SK-N-SH treated with all-trans-retinoic acid at 6 μM for 48 hours (cell line): ENCODE measurements at regions not wholly inside any gene's neighbourhood (a gene's known extent, or its start where the extent isn't known, plus 50 kb on each side); places are given as distances from the start of the nearest gene placed in this dataset.

Experiments used
- ATAC-seq: fragments of 200-7000 bp; cut with Tn5 transposase; 3 replicates; pipeline ENCODE4 v1.9.1; 2020; ENCODE audit warnings: mild to moderate bottlenecking, moderate library complexity
- ARNTL ChIP-seq: fragments of 450-650 bp; formaldehyde crosslinking; IDR thresholded peaks from 2 replicates; pipeline ENCODE4 v1.5.0; 2020; ENCODE audit warnings: low read depth, mild to moderate bottlenecking, moderate library complexity, borderline replicate concordance
- BACH2 ChIP-seq: fragments of 250-450 bp; sonication (Bioruptor Pico); IDR thresholded peaks from 2 replicates; pipeline ENCODE4 v1.9.0; 2021; ENCODE audit warnings: mild to moderate bottlenecking, borderline replicate concordance
- ESRRG ChIP-seq: fragments of 250-450 bp; sonication (Bioruptor Pico); IDR thresholded peaks from 2 replicates; pipeline ENCODE4 v1.6.1; 2021; ENCODE audit warnings: mild to moderate bottlenecking
- GLIS3 ChIP-seq: fragments of 250-450 bp; sonication (Bioruptor Pico); IDR thresholded peaks from 2 replicates; pipeline ENCODE4 v1.5.0; 2020; ENCODE audit warnings: mild to moderate bottlenecking, moderate library complexity
- ISL1 ChIP-seq: fragments of 250-450 bp; sonication (Bioruptor Pico); IDR thresholded peaks from 2 replicates; pipeline ENCODE4 v2.1.2; 2022; ENCODE audit warnings: mild to moderate bottlenecking, moderate library complexity
- OSR1 ChIP-seq: fragments of 250-450 bp; sonication (Bioruptor Pico); IDR thresholded peaks from 2 replicates; pipeline ENCODE4 v1.8.0; 2022; ENCODE audit warnings: moderate library complexity, mild to moderate bottlenecking, inconsistent platforms
- PPARA ChIP-seq: fragments of 250-450 bp; sonication (Bioruptor Pico); IDR thresholded peaks from 2 replicates; pipeline ENCODE4 v1.5.0; 2020; ENCODE audit warnings: mild to moderate bottlenecking, borderline replicate concordance
- RARB ChIP-seq: fragments of 250-450 bp; sonication (Bioruptor Pico); IDR thresholded peaks from 2 replicates; pipeline ENCODE4 v1.8.0; 2021; ENCODE audit warnings: mild to moderate bottlenecking, moderate library complexity
- SNAI2 ChIP-seq: fragments of 250-450 bp; sonication (Bioruptor Pico); IDR thresholded peaks from 2 replicates; pipeline ENCODE4 v1.5.0; 2020; ENCODE audit warnings: mild to moderate bottlenecking, moderate library complexity
- TCF4 ChIP-seq: fragments of 250-450 bp; sonication (Bioruptor Pico); IDR thresholded peaks from 2 replicates; pipeline ENCODE4 v1.8.0; 2021; ENCODE audit warnings: mild to moderate bottlenecking, moderate library complexity, borderline replicate concordance
- ZC3H10 ChIP-seq: fragments of 250-450 bp; sonication (Bioruptor Pico); IDR thresholded peaks from 2 replicates; pipeline ENCODE4 v1.5.1; 2021; ENCODE audit warnings: mild to moderate bottlenecking, moderate library complexity
- ZFP3 ChIP-seq: fragments of 250-450 bp; sonication (Bioruptor Pico); IDR thresholded peaks from 2 replicates; pipeline ENCODE4 v1.5.0; 2020; ENCODE audit warnings: mild to moderate bottlenecking, moderate library complexity
- ZFP30 ChIP-seq: fragments of 450-650 bp; formaldehyde crosslinking; IDR thresholded peaks from 2 replicates; pipeline ENCODE4 v1.5.0; 2022; ENCODE audit warnings: mild to moderate bottlenecking, moderate library complexity
- ZNF565 ChIP-seq: fragments of 450-650 bp; formaldehyde crosslinking; conservative IDR thresholded peaks from 2 replicates; pipeline ENCODE4 v1.5.0; 2020; ENCODE audit warnings: low read depth, mild to moderate bottlenecking, moderate library complexity
- ZNF70 ChIP-seq: fragments of 450-650 bp; formaldehyde crosslinking; IDR thresholded peaks from 2 replicates; pipeline ENCODE4 v1.5.0; 2020; ENCODE audit warnings: mild to moderate bottlenecking, moderate library complexity
- ZNF8 ChIP-seq: fragments of 450-650 bp; formaldehyde crosslinking; IDR thresholded peaks from 2 replicates; pipeline ENCODE4 v1.5.0; 2020; ENCODE audit warnings: mild to moderate bottlenecking, moderate library complexity
- TF ChIP-seq, protein P1 (sequence below): fragments of 250-450 bp; sonication (Bioruptor Pico); IDR thresholded peaks from 2 replicates; pipeline ENCODE4 v1.8.0; 2020; ENCODE audit warnings: mild to moderate bottlenecking, moderate library complexity, borderline replicate concordance
- TF ChIP-seq, protein P2 (sequence below): fragments of 250-450 bp; sonication (Bioruptor Pico); IDR thresholded peaks from 2 replicates; pipeline ENCODE4 v1.5.1; 2021; ENCODE audit warnings: mild to moderate bottlenecking, moderate library complexity
- TF ChIP-seq, protein P3 (sequence below): fragments of 250-450 bp; sonication (Bioruptor Pico); IDR thresholded peaks from 2 replicates; pipeline ENCODE4 v1.5.0; 2020; ENCODE audit warnings: mild to moderate bottlenecking, moderate library complexity
- TF ChIP-seq, protein P4 (sequence below): fragments of 250-450 bp; sonication (Bioruptor Pico); IDR thresholded peaks from 2 replicates; pipeline ENCODE4 v1.8.0; 2021; ENCODE audit warnings: low read depth, mild to moderate bottlenecking, moderate library complexity, borderline replicate concordance
- TF ChIP-seq, protein P5 (sequence below): fragments of 250-450 bp; sonication (Bioruptor Pico); IDR thresholded peaks from 2 replicates; pipeline ENCODE4 v1.5.1; 2020; ENCODE audit warnings: low read depth, mild to moderate bottlenecking, moderate library complexity

DNA sequence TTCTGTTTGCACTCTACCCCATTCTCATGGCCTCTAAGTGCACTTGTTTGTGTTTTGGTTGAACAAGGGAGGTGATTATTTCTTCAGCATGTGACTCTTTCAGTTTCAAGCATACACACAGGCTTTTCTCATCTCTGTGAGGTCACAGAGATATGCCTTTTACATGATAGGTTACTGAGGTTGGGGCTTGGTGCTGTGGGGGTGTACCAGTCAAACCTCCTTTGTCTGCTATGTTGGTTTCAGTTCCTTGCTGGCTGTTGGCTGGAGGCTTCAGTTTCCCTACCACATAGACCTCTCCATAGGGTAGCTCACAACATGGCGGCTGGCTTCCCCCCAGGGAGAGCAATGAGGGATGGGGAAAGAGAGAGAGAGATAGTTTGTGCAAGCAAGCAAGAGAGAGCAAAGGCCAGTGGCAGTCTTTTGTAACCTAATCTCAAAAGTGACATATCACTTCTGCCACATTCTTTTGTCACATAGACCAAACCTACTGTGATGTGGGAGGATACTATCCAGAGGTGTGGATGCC is 96.7 kb upstream of the SEMA6A start:
- no peak for TF ChIP-seq BACH2
- ATAC-seq, result no peak

DNA sequence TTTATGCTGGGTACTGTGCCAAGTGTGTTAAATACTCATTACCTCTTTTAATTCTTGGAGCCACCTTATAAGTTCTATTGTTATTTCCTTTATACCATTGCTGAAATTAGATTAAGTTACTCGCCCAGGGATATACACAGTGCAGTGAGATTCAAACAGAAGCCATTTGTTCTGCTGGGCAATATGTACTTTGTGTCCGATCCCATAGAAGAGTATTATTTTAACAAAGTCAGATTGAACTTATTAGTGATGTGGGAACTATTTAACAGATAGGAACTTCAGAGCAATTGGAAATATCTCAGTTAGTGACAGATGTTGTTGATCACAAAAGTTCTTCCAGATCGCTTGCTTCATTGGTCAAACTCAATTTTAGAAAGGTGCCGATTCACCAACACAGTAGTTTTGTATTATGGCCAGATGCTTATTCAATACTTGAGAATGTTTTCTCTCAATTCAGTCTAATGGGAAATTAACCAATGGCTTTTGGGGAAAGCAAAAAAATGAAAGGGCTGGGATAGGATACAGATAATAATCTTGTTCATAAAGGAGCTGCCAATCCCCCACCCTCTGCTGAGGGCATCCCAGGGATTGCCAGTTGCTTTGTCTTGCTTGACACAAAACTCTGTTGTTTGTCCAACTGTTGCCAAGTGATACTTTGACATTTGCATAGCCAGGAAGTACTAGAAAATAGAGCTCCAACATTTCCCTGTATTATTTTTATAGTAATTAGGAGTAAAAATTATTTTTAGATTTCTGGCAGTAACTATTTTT is 94.8 kb upstream of the SEMA6A start:
- TF ChIP-seq, protein P1, sequence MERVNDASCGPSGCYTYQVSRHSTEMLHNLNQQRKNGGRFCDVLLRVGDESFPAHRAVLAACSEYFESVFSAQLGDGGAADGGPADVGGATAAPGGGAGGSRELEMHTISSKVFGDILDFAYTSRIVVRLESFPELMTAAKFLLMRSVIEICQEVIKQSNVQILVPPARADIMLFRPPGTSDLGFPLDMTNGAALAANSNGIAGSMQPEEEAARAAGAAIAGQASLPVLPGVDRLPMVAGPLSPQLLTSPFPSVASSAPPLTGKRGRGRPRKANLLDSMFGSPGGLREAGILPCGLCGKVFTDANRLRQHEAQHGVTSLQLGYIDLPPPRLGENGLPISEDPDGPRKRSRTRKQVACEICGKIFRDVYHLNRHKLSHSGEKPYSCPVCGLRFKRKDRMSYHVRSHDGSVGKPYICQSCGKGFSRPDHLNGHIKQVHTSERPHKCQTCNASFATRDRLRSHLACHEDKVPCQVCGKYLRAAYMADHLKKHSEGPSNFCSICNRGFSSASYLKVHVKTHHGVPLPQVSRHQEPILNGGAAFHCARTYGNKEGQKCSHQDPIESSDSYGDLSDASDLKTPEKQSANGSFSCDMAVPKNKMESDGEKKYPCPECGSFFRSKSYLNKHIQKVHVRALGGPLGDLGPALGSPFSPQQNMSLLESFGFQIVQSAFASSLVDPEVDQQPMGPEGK, result no peak
- TF ChIP-seq ISL1 (CRISPR knock-in tag) (no peak), RARB (CRISPR knock-in tag) (no peak), TCF4 (CRISPR knock-in tag) (no peak)
- TF ChIP-seq, protein P2, sequence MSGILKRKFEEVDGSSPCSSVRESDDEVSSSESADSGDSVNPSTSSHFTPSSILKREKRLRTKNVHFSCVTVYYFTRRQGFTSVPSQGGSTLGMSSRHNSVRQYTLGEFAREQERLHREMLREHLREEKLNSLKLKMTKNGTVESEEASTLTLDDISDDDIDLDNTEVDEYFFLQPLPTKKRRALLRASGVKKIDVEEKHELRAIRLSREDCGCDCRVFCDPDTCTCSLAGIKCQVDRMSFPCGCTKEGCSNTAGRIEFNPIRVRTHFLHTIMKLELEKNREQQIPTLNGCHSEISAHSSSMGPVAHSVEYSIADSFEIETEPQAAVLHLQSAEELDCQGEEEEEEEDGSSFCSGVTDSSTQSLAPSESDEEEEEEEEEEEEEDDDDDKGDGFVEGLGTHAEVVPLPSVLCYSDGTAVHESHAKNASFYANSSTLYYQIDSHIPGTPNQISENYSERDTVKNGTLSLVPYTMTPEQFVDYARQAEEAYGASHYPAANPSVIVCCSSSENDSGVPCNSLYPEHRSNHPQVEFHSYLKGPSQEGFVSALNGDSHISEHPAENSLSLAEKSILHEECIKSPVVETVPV (CRISPR knock-in tag), result no peak
- TF ChIP-seq, protein P3, sequence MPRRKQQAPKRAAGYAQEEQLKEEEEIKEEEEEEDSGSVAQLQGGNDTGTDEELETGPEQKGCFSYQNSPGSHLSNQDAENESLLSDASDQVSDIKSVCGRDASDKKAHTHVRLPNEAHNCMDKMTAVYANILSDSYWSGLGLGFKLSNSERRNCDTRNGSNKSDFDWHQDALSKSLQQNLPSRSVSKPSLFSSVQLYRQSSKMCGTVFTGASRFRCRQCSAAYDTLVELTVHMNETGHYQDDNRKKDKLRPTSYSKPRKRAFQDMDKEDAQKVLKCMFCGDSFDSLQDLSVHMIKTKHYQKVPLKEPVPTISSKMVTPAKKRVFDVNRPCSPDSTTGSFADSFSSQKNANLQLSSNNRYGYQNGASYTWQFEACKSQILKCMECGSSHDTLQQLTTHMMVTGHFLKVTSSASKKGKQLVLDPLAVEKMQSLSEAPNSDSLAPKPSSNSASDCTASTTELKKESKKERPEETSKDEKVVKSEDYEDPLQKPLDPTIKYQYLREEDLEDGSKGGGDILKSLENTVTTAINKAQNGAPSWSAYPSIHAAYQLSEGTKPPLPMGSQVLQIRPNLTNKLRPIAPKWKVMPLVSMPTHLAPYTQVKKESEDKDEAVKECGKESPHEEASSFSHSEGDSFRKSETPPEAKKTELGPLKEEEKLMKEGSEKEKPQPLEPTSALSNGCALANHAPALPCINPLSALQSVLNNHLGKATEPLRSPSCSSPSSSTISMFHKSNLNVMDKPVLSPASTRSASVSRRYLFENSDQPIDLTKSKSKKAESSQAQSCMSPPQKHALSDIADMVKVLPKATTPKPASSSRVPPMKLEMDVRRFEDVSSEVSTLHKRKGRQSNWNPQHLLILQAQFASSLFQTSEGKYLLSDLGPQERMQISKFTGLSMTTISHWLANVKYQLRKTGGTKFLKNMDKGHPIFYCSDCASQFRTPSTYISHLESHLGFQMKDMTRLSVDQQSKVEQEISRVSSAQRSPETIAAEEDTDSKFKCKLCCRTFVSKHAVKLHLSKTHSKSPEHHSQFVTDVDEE (CRISPR knock-in tag), result no peak
- no peak for ATAC-seq

DNA sequence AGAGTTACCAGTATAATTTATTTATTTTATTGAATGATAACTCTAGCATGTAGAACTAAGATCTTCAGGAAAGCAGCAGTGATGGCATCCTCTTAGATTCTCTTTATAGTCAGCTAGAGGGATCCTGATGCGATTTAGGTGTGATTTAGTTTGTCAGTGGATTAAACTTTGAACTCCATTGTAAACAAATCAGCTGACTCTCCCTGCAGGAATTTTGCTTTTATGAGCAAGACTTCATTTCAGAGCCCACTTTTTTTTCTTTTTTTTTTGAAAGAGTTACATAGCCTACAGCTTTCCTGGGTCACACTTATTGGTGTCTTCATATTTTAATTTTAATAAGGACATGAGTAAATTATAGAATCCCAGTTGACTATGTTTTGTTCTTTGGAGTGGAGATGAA is 93.8 kb upstream of the SEMA6A start:
- TF ChIP-seq, protein P4, sequence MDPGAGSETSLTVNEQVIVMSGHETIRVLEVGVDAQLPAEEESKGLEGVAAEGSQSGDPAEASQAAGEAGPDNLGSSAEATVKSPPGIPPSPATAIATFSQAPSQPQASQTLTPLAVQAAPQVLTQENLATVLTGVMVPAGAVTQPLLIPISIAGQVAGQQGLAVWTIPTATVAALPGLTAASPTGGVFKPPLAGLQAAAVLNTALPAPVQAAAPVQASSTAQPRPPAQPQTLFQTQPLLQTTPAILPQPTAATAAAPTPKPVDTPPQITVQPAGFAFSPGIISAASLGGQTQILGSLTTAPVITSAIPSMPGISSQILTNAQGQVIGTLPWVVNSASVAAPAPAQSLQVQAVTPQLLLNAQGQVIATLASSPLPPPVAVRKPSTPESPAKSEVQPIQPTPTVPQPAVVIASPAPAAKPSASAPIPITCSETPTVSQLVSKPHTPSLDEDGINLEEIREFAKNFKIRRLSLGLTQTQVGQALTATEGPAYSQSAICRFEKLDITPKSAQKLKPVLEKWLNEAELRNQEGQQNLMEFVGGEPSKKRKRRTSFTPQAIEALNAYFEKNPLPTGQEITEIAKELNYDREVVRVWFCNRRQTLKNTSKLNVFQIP, result no peak
- TF ChIP-seq ISL1 (CRISPR knock-in tag), result no peak
- no peak for TF ChIP-seq ZC3H10
- no peak for TF ChIP-seq OSR1 (CRISPR knock-in tag)
- TF ChIP-seq, protein P5, sequence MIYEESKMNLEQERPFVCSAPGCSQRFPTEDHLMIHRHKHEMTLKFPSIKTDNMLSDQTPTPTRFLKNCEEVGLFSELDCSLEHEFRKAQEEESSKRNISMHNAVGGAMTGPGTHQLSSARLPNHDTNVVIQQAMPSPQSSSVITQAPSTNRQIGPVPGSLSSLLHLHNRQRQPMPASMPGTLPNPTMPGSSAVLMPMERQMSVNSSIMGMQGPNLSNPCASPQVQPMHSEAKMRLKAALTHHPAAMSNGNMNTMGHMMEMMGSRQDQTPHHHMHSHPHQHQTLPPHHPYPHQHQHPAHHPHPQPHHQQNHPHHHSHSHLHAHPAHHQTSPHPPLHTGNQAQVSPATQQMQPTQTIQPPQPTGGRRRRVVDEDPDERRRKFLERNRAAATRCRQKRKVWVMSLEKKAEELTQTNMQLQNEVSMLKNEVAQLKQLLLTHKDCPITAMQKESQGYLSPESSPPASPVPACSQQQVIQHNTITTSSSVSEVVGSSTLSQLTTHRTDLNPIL (CRISPR knock-in tag), result no peak
- TF ChIP-seq BACH2, result no peak
- TF ChIP-seq, all 23 proteins: peak for 0
- no peak for ATAC-seq

DNA sequence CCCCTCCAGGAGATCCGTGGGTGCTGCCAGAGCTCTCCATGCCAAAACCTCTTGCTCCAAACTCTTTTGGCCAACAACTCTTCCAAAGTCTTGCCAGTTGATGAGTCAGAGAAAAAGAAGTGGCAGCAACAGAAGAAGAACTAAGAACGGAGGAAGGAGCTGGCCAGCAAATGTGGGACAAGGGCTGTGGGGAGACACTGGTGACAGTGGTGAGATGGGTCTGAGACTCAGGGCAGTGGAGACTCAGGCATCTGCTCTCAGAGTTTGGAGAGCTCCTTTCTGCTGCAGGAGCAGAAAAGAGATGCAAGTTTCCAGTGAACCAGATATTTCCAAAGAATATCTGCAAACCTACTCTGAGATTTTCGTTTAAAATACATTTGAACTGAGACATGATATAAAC is 92.3 kb upstream of the SEMA6A start:
- no peak for TF ChIP-seq OSR1 (CRISPR knock-in tag)
- TF ChIP-seq ARNTL, result no peak
- TF ChIP-seq ZNF8 (CRISPR knock-in tag), result no peak
- TF ChIP-seq PPARA, result no peak
- no peak for TF ChIP-seq ZC3H10
- TF ChIP-seq BACH2, result no peak
- TF ChIP-seq ZNF70 (CRISPR knock-in tag), result no peak
- no peak for TF ChIP-seq GLIS3 (CRISPR knock-in tag)
- TF ChIP-seq ZNF565 (CRISPR knock-in tag), result no peak
- TF ChIP-seq SNAI2, result no peak
- no peak for TF ChIP-seq TCF4 (CRISPR knock-in tag)
- TF ChIP-seq, protein P4, result no peak
- TF ChIP-seq ZFP3, result no peak
- TF ChIP-seq, protein P5 (CRISPR knock-in tag), result no peak
- no peak for TF ChIP-seq ISL1 (CRISPR knock-in tag)
- TF ChIP-seq, protein P2 (CRISPR knock-in tag), result no peak
- TF ChIP-seq ESRRG, result no peak
- no peak for TF ChIP-seq RARB (CRISPR knock-in tag)
- no peak for TF ChIP-seq ZFP30
- no peak for ATAC-seq
